ENCODE measurements at regions not wholly inside any gene's neighbourhood (a gene's known extent, or its start where the extent isn't known, plus 50 kb on each side); places are given as distances from the start of the nearest gene placed in this dataset.

DNA sequence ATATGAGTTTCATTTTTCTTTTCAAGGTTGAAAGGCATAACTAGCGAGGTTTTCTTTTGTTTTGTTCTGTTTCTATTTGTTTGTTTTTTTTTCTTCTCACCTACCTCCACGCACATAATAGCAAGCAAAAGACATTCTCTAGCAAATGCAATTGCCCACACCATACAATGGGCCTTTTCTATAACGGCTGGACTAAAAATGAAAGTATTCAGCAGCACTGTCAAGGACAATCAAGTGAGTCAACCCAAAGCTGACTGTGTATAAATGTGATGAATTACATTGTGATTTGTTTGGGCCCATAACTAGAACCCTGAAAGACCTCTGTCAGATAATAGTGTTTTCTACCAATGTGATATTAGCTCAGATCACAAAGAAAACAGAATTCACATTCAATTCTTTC, 496.7 kb downstream of the RNF144B start:
- TF ChIP-seq POLR2A (IDR thresholded peaks at IDR 0.05; ENCODE audit: low read length) (no peak), GATA1 (IDR thresholded peaks at IDR 0.05; ENCODE audit: low read depth, low read length) (no peak)
